HG03457 (cell line): ENCODE measurements at regions not wholly inside any gene's neighbourhood (a gene's known extent, or its start where the extent isn't known, plus 50 kb on each side); places are given as distances from the start of the nearest gene placed in this dataset.

Experiments used
- ATAC-seq: cut with Tn5 transposase; IDR thresholded peaks from one replicate; pipeline ENCODE4 v1.9.1; 2021; ENCODE audit warnings: moderate number of reproducible peaks; ENCODE audit not compliant: unreplicated experiment

DNA sequence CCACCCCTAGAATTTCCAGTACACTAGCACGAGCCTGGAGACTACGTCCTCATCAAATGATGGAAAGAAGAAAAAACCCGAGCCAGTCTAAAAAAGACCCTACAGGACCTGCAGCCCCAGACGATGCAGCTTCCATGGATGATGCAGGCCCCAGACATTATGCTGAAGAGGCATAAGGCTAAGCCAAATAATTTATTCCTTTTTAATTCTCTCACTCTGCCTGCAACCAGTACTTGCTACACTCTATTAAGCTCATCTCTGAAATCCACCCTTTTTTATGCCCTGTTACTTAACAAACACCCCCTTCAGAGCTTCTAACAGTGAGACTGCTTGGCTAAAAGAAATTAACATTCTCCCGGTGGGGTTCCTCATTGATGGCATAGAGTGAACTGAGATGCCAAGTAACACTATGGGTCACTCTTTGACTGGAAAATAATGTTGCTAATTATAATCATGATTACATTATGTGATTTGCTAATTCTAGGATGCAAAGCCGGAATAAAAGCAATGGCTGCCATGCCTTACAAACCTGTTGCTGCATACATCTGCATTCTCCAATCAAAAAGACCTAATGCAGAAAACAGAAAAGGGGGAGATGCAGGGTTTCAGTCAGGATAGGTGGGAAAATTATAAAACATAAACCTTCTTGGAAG lies 1462.4 kb downstream of the UQCRFS1 start:
- no peak for ATAC-seq

DNA sequence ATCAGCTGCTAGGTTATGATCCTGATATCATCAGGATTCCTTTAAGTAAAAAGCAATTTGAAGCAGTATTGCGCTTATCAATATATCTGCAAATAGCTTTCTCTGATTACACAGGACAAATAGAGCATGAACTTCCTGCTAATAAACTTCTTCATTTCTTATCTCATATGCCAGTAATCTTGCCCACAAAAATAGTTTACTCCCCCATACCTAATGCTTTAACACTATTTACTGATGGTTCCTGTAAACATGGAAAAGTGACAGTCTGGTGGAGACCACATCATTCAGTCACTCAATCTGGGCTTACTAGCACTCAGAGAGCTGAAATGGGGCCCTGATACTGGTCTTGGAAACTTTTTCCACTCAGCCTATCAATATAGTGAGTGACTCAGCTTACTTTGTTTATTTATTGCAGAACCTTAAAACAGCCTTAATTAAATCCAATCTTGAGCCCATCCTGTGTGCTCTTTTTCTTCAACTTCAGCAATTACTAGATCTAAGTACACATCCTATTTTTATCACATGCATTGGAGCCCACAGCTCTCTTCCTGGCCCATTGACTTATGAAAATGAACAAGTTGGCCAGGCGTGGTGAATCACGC lies 1464.3 kb downstream of the UQCRFS1 start:
- ATAC-seq, result no peak

DNA sequence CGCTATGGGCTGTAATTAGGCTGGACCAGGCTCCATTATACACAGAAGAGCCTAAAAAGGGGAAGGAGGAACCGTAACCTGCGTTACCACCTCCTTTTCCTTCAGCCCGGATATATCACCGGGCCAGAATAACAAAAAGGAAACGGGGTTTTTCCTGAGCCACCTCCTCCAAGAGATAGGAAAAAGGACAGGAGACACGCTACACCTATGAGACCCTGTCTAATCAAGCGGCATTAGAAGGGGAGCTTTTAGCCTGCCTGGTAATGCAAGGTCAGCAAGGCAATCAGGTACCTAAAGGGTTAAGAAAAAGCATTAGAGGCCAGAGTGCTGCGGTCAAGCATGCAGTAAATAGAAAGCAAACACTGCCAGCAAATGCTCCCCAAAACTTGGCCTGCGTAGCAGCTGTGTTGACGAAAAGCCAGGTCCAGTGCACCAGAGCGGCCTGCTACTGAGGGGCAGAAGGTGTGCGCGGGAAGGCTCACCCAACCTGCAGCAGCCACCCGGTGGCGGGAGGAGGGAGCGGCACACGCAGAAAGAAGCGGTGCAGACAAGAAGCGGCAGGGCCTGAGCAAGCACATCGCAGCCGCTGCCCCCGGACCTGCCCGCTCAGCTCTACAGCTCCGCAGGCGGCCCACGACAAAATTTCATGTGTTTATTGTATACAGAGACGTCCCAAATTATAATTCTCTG lies 1466.1 kb downstream of the UQCRFS1 start:
- no peak for ATAC-seq

DNA sequence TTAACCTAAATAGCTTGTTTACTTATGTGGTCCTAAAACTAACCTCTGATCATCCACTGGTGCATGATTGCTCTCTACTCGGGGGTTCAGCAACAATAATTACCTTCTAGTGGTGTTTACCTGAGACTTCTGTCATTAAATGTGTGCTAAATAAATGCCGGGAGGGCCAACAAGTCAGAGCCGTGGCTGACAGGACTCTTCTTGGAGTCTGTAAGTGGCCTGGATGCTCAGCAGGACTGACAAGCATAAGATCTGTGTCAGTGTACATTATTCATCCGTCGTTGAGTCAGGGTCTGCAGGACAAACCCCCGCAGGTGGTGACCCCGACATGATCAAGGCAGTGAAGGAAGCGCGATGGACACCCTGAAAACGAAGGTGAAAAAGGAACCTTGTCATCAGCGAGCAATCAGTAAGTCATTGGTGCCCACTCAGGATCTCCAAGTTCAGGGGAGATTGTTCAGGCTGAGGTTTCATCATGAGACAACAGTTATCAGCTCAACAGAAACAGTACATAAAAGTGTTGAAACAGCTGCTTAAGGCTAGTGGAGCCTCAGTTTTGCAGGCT lies 1466.9 kb downstream of the UQCRFS1 start:
- ATAC-seq, result no peak

DNA sequence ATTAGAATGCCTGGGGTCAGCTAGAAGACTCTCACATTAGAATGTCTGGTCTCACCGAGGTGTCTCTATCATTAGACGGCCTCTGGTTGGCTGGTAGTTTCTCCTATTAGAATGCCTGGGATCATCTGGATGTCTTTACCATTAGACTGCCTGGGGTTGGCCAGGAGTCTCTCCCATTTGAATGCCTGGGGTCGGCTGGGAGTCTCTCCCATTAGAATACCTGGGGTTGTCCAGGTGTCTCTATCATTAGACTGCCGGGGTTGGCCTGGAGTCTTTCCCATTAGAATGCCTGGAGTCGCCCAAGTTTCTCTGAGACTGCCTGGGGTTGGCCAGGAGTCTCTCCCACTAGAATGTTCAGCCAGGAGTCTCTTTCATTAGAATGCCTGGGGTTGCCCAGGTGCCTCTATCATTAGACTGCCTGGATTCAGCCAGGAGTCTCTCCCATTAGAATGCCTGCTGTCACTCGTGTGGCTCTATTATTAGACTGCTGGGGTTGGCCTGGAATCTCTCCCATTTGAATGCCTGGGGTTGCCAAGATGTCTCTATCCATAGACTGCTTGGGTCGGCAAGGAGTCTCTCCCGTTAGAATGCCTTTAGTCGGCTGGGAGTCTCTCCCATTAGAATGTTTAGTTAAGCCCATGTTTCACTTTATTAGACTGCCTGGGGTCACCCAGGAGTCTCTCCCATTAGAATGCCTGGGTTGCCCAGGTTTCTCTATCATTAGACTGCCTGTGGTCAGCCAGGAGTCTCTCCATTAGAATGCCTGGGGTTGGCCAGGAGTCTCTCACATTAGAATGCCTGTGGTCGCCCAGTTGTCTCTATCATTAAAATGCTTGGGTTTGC lies 1467.8 kb downstream of the UQCRFS1 start:
- no peak for ATAC-seq

DNA sequence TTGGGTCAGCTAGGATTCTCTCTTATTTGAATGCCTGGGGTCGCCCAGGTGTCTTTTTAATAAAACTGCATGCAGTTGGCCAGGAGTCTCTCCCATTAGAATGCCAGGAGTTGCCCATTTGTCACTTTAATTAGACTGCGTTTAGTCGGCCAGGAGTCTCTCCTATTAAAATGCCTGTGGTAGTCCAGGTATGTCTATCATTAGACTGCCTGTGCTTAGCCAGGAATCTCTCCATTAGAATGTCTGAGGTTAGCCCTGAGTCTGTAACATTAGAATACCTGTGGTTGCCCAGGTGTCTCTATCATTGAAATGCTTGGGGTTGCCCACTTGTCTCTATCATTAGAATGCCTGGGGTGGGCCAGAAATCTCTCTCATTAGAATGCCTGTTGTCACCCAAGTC lies 1470.9 kb downstream of the UQCRFS1 start:
- ATAC-seq, result no peak

DNA sequence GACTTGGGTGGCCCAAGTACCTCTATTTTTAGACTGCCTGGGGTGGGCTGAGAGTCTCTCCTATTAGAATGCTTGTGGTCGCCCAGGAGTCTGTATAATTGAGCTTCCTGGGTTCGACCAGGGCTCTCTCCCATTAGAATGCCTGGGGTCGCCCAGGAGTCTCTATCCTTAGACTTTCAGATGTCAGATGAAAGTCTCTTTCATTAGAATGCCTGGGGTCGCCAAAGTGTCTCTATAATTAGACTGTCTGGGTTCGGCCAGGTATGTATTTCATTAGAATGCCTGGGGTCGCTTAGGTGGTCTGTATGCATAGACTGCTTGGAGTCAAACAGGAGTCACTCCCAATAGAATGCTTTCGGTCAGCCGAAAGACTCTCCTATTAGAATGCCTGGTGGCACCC lies 1471.7 kb downstream of the UQCRFS1 start:
- no peak for ATAC-seq

DNA sequence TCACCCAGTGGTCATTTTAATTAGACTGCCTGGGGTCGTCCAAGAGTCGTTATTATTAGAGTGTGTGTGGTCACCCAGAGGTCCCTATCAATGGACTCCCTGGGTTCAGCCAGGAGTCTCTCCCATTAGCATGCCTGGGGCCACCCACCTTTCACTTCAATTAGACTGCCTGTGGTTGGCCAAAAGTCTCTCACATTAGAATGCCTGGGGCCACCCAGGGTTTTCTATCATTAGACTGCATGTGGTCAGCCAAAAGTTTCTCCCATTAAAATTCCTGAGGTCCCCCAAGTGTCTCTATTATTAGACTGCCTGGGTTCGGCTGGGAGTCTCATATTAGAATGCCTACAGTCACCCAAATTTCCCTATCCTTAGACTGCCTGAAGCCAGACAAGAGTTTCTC lies 1472.6 kb downstream of the UQCRFS1 start:
- ATAC-seq, result no peak

DNA sequence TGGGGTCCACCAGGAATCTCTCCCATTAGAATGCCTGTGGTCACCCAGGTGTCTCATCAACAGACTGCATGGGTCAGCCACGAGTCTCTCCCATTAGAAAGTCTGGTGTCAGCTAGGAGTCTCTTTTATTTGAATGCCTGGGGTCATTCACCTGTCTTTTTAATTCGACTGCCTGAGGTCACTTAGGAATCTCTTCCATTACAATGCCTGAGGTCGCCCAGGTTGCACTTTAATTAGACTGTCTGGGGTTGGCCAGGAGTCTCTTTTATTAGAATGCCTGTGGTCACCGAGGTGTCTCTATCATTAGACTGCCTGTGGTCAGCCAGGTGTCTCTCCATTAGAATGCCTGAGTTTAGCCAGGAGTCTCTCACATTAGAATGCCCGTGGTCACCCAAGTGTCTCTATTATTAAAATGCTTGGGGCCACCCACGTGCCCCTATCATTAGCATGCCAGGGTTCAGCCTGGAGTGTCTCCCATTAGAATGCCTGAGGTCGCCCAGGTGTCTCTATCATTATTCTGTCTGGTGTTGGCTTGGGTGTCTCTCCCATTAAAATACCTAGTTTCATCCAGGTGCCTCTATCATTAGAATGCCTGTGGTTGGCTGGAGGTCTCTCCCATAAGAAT lies 1474.3 kb downstream of the UQCRFS1 start:
- no peak for ATAC-seq

DNA sequence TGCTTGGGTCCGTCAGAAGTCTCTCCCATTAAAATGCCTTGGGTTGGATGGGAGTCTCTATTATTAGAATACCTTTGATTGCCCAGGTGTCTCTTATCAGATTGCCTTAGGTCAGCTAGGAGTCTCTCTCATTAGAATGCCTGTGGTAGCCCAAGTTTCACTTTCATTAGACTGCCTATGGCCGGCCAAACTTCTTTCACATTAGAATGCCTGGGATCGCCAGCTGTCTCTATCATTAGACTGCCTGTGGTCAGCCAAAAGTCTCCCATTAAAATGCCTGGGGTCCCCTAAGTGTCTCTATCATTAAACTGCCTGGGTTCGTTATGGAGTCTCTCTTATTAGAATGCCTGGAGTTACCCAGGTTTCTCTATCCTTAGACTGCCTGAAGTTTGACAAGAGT lies 1476.7 kb downstream of the UQCRFS1 start:
- no peak for ATAC-seq

DNA sequence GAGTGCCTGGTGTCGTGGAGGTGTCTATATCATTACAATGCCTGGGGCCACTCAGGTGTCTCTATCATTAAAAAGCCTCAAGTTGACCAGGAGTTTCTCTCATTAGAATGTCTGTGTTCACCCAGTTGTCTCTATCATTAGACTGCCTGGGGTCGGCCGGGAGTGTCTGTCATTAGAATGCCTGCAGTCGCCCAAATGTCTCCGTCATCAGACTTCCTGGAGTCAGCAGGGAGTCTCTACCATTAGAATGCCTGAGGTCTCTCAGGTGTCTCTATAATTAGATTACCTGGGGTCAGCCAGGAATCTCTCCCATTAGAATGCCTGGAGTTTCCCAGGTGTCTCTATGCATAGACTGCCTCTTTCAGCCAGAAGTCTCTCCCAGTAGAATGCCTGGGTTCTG lies 1477.6 kb downstream of the UQCRFS1 start:
- no peak for ATAC-seq

DNA sequence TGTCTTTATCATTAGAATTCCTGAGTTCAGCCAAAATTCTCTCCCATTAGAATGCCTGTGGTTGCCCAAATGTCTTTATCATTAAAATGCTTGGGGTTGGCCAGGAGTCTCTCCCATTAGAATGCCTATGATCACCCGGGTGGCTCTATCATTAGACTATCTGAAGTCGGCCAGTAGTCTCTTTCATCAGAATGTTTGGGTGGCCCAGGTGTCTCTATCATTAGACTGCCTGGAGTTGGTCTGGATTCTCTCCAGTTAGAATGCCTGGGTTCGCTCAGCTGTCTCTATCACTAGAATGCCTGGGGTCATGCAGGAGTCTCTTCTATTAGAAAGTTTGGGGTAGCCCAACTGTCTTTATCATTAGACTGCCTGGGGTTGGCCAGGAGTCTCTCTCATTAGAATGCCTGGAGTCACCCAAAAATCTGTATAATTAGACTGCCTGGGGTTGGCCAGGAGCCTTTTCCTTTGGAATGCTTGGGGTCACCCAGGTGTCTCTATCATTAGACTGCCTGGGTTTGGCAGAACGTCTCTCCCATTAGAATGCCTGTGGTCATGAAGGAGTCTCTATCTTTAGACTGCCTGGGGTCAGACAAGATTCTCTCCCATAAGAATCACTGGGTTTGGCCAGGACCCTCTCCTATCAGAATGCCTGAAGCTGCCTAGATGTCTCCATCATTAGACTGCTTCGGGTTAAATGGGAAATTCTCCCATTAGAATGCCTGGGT lies 1478.3 kb downstream of the UQCRFS1 start:
- ATAC-seq, result no peak

DNA sequence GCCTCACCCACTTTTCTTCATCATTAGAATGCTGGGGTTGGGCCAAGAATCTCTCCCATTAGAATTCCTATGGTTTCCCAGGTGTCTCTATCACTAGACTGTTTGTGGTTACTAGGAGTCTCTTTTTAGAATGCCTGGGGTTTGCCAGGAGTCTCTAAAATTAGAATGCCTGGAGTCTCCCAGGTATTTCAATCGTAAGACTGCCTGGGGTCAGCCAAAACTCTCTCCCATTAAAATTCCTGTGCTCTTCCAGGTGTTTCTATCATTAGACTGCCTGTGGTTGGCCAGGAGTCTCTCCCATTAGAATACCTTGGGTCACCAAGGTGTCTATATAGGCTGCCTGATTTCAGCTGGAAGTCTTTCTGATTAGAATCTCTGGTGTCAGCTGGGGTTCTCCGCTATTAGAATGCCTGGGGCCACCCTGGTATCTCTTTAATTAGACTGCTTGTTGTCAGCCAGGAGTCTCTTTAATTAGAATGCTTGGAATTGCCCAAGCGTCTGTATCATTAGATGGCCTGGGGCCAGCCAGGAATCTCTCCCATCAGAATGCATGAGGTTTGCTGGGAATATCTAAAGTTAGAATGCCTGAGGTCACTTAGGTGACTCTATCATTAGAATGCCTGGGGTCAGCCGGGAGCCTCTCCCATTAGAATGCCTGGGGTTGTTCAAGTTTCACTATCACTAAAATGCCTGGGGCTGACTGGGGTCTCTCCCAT lies 1479.2 kb downstream of the UQCRFS1 start:
- ATAC-seq, result no peak

DNA sequence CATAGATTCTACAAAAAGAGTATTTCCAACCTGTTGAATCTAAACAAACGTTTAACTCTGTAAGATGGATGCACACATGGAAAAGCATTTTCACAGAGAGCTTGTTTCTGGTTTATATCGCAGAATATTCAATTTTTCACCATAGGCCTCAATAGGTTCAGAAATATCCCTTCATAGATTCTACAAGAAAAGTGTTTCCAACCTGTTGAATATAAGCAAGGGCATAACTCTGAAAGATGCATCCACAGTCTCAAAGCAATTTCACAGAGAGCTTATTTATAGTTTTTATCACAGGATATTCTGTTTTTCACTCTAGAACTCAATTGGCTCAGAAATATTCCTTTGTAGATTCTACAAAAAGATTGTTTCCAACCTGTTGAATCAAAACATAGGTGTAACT lies 1483.6 kb downstream of the UQCRFS1 start:
- no peak for ATAC-seq

DNA sequence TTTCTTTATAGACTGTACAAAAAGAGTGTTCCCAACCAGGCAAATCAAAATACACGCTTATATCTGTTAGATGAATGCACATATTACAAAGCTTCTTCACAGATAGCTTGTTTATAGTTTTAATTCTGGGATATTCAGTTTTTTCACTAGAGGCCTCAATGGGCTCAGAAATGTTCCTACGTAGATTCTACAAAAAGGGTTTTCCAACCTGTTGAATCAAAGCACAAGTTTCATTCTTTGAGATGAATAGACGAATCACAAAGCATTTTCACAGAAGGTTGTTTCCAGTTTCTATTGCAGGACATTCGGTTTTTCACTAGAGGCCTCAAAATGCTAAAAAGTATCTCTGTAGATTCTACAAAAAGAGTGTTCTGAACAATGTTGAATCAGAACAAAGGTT lies 1490.3 kb downstream of the UQCRFS1 start:
- no peak for ATAC-seq

DNA sequence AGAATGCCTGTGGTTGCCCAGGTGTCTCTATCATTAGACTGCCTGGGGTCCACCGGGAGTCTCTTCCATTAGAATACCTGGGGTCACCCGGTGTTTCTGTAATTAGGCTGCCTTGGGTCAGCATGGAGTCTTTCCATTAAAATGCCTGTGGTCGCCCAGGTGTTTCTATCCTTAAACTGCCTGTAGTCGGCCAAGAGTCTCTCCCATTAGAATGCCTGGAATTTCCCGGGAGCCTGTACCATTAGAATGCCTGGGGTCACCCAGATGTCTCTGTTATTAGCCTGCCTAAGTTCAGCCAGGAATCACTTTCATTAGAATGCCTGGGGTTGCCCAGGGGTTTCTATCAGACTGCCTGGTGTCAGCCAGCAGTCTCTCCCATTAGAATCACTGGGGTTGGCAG lies 1492.8 kb downstream of the UQCRFS1 start:
- no peak for ATAC-seq

DNA sequence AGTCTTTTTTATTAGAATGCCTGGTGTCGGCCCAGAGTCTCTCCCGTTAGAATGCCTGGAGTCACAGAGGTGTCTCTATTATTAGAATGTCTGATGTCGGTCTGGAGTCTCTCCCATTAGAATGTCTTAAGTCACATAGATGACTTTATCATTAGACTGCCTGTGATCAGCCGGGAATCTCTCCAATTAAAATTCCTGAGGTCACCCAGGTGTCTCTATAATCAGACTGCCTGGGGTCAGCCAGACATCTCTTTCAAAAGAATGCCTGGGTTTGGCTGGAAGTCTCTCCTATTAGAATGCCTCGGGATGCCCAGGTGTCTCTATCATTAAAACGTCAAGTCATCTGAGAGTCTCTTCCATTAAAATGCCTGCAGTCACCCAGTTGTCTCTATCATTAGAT lies 1493.9 kb downstream of the UQCRFS1 start:
- ATAC-seq, result no peak

DNA sequence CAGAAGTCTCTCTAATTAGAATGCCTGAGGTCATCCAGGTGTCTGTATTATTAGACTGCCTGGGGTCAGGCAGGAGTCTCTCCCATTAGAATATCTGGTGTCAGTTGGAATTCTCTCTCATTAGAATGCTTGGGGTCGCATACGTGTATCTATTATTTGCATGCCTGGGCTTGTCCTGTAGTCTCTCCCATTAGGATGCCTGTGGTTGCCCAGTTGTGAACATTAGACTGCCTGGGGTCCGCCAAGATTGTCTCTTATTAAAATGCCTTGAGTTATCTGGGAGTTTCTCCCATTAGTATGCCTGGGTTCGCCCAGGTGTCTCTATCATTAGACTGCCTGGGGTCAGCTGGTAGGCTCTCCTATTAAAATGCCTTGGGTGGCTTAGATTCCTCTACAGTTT lies 1494.7 kb downstream of the UQCRFS1 start:
- no peak for ATAC-seq

DNA sequence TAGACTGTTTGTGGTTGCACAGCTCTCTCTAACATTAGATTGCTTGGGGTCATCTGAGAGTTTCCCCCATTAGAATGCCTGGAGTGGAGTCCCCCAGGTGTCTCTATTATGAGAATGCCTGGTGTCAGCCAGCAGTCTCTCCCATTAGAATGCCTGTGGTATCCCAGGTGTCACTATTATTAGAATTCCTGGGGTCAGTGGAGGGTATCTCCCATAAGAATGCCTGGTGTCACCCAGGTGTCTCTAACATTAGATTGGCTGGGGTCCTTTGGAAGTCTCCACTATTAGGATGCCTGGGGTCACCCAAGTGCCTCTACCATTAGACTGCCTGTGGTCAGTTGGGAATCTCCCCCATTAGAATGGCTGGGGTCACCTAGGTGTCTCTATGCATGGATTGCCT lies 1495.1 kb downstream of the UQCRFS1 start:
- no peak for ATAC-seq

DNA sequence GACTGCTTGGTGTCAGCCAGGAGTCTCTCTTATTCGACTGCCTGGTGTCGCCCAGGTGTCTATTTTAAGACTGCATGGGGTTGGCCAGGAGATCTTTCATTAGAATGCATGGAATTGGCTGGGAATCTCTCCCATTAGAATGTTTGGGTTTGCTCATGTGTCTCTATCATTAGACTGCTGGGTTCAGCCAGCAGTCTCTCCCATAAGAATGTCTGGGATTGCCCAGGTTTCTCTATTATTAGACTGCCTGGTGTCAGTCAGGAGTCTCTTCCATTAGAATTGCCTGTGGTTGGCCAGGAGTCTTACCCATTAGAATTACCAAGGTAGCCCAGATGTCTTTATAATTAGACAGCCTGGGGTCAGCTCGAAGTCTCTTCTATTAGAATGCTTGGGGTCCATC lies 1496.0 kb downstream of the UQCRFS1 start:
- ATAC-seq, result no peak
